GM12872 (cell line): ENCODE measurements at regions not wholly inside any gene's neighbourhood (a gene's known extent, or its start where the extent isn't known, plus 50 kb on each side); places are given as distances from the start of the nearest gene placed in this dataset.

Experiments
- CTCF ChIP-seq: IDR thresholded peaks from 3 replicates; pipeline ENCODE4 v1.5.1; 2011; ENCODE audit warnings: low read depth, mild to moderate bottlenecking, low read length, moderate library complexity; ENCODE audit not compliant: insufficient read depth

- no peak for TF ChIP-seq CTCF
These were observed 49.7 kb downstream of the GLI2 start for GRCh38 chr2:120785228-120785966.

- no peak for TF ChIP-seq CTCF
These were observed 50.6 kb downstream of the GLI2 start for GRCh38 chr2:120786038-120786960.

- TF ChIP-seq CTCF = no peak
These were observed 51.6 kb downstream of the GLI2 start for GRCh38 chr2:120787111-120787821.

GRCh38 chr2:120787822-120788700 lies 52.4 kb downstream of the GLI2 start:
- TF ChIP-seq CTCF = no peak

- TF ChIP-seq CTCF = no peak
These were observed 55.7 kb downstream of the GLI2 start for GRCh38 chr2:120791243-120791961.

GRCh38 chr2:120791962-120792297 lies 56.3 kb downstream of the GLI2 start:
- TF ChIP-seq CTCF = no peak
